ENCODE measurements at regions not wholly inside any gene's neighbourhood (a gene's known extent, or its start where the extent isn't known, plus 50 kb on each side); places are given as distances from the start of the nearest gene placed in this dataset.
"Not testable (repeated sequence)": the region's sequence is repeated elsewhere in the genome, so short reads cannot be mapped to it uniquely, and the experiment has no call there.

- no peak for DNase-seq
Observed at GRCh38 chr10:130958981-130959751, 352.4 kb downstream of the TCERG1L start.

GRCh38 chr10:130959752-130960195 lies 351.7 kb downstream of the TCERG1L start:
- no peak for DNase-seq

GRCh38 chr10:130960531-130960930 lies 351.0 kb downstream of the TCERG1L start:
- no peak for DNase-seq

- DNase-seq, result no peak
Observed at GRCh38 chr10:130961506-130962239, 349.8 kb downstream of the TCERG1L start.

GRCh38 chr10:130962240-130963051 lies 349.1 kb downstream of the TCERG1L start:
- DNase-seq, result no peak

GRCh38 chr10:130963052-130963393 lies 348.5 kb downstream of the TCERG1L start:
- no peak for DNase-seq

GRCh38 chr10:130963786-130964522 lies 347.6 kb downstream of the TCERG1L start:
- no peak for DNase-seq

GRCh38 chr10:130964771-130965170 lies 346.8 kb downstream of the TCERG1L start:
- no peak for DNase-seq

- no peak for DNase-seq
Observed at GRCh38 chr10:130967161-130967560, 344.4 kb downstream of the TCERG1L start.

- DNase-seq, result no peak
Observed at GRCh38 chr10:130967784-130968183, 343.7 kb downstream of the TCERG1L start.

- no peak for DNase-seq
Observed at GRCh38 chr10:130968511-130968910, 343.0 kb downstream of the TCERG1L start.

- no peak for DNase-seq
Observed at GRCh38 chr10:130968964-130969363, 342.6 kb downstream of the TCERG1L start.

- no peak for DNase-seq
Observed at GRCh38 chr10:130969700-130970099, 341.8 kb downstream of the TCERG1L start.

- DNase-seq, result no peak
Observed at GRCh38 chr10:130970341-130971122, 341.0 kb downstream of the TCERG1L start.

- DNase-seq, result no peak
Observed at GRCh38 chr10:130971123-130971435, 340.4 kb downstream of the TCERG1L start.

- DNase-seq, result no peak
Observed at GRCh38 chr10:130973127-130973839, 338.2 kb downstream of the TCERG1L start.

- DNase-seq, result no peak
Observed at GRCh38 chr10:130974166-130974565, 337.4 kb downstream of the TCERG1L start.

- DNase-seq, result not testable (repeated sequence)
Observed at GRCh38 chr10:130975351-130975750, 336.2 kb downstream of the TCERG1L start.

GRCh38 chr10:130982802-130983201 lies 328.7 kb downstream of the TCERG1L start:
- DNase-seq, result no peak

- no peak for DNase-seq
Observed at GRCh38 chr10:130983749-130984148, 327.8 kb downstream of the TCERG1L start.

GRCh38 chr10:130984686-130985085 lies 326.8 kb downstream of the TCERG1L start:
- DNase-seq, result no peak

Data from retina (tissue), 1 donor.